GM12891 (cell line): ENCODE measurements at regions not wholly inside any gene's neighbourhood (a gene's known extent, or its start where the extent isn't known, plus 50 kb on each side); places are given as distances from the start of the nearest gene placed in this dataset.

Experiments used
- POLR2A ChIP-seq: IDR thresholded peaks from 2 replicates; pipeline ENCODE4 v1.6.1; 2011; ENCODE audit warnings: low read depth, low read length, control low read depth
- POLR2AphosphoS5 ChIP-seq: IDR thresholded peaks from 2 replicates; pipeline ENCODE4 v1.6.1; 2011; ENCODE audit warnings: low read depth, low read length, control low read depth
- SPI1 ChIP-seq: IDR thresholded peaks from 2 replicates; pipeline ENCODE4 v1.6.1; 2011; ENCODE audit warnings: low read depth, low read length, control low read depth
- TAF1 ChIP-seq: IDR thresholded peaks from 2 replicates; pipeline ENCODE4 v1.6.1; 2011; ENCODE audit warnings: low read depth, low read length, control low read depth

- TF ChIP-seq POLR2AphosphoS5 (no peak), POLR2A (no peak), TAF1 (no peak), SPI1 (no peak)
Measured at GRCh38 chr7:68722044-68722443, 876.2 kb upstream of the AUTS2 start.
